Fibroblast of villous mesenchyme (primary cell): ENCODE measurements at regions not wholly inside any gene's neighbourhood (a gene's known extent, or its start where the extent isn't known, plus 50 kb on each side); places are given as distances from the start of the nearest gene placed in this dataset.

Experiments used
- DNase-seq: peaks from one replicate; pipeline ENCODE4 v3.0.0-alpha.2; 2010; ENCODE audit warnings: low read depth
- H3K4me3 ChIP-seq: 2 replicates; pipeline ENCODE4 v1.5.1; 2011; ENCODE audit warnings: low read depth, mild to moderate bottlenecking, low read length
- CTCF ChIP-seq: IDR thresholded peaks from 2 replicates; pipeline ENCODE4 v1.5.1; 2012; ENCODE audit warnings: low read depth, mild to moderate bottlenecking, low read length; ENCODE audit not compliant: insufficient read depth

GRCh38 chr11:129308241-129308865, 67.3 kb upstream of the BARX2 start:
- TF ChIP-seq CTCF: no peak
- no peak for DNase-seq
- no peak overlapping the region for H3K4me3 ChIP-seq

- H3K4me3 ChIP-seq: no peak overlapping the region
- TF ChIP-seq CTCF: no peak
- DNase-seq: no peak
These were observed 68.5 kb upstream of the BARX2 start for GRCh38 chr11:129307162-129307561.

GRCh38 chr11:129302386-129303101, 73.1 kb upstream of the BARX2 start:
- no peak overlapping the region for H3K4me3 ChIP-seq
- TF ChIP-seq CTCF: no peak
- DNase-seq: no peak

- H3K4me3 ChIP-seq: no peak overlapping the region
- no peak for DNase-seq
- TF ChIP-seq CTCF: no peak
These were observed 75.5 kb upstream of the BARX2 start for GRCh38 chr11:129300099-129300498.

- H3K4me3 ChIP-seq: no peak overlapping the region
- DNase-seq: no peak
- TF ChIP-seq CTCF: no peak
These were observed 76.7 kb upstream of the BARX2 start for GRCh38 chr11:129298988-129299387.

GRCh38 chr11:129295746-129296145, 79.9 kb upstream of the BARX2 start:
- H3K4me3 ChIP-seq: no peak overlapping the region
- peak; percentile 6 for DNase-seq
- no peak for TF ChIP-seq CTCF
